GM06990 (cell line): ENCODE measurements at regions not wholly inside any gene's neighbourhood (a gene's known extent, or its start where the extent isn't known, plus 50 kb on each side); places are given as distances from the start of the nearest gene placed in this dataset.

ENCODE experiments used
- DNase-seq: peaks from one replicate; pipeline ENCODE4 v3.0.0-alpha.2; 2011; ENCODE audit not compliant: insufficient read length; ENCODE audit errors: extremely low read depth
- H3K27me3 ChIP-seq: replicated peaks from 2 replicates; pipeline ENCODE4 v1.6.0; 2011; ENCODE audit warnings: low read length; ENCODE audit not compliant: control insufficient read depth, insufficient read depth
- H3K36me3 ChIP-seq: 2 replicates; pipeline ENCODE4 v1.5.1; 2011; ENCODE audit warnings: low read length; ENCODE audit not compliant: control insufficient read depth, insufficient read depth
- H3K4me3 ChIP-seq: replicated peaks from 2 replicates; pipeline ENCODE4 v1.5.1; 2011; ENCODE audit warnings: low read depth, mild to moderate bottlenecking, control low read depth, low read length
- CTCF ChIP-seq: IDR thresholded peaks from 2 replicates; pipeline ENCODE4 v1.5.1; 2011; ENCODE audit warnings: low read length, control low read depth, mild to moderate bottlenecking, inconsistent platforms; ENCODE audit not compliant: insufficient read depth, poor library complexity, severe bottlenecking

- Histone ChIP-seq H3K27me3 (no peaks in the 10 kb centered on the region), H3K36me3 (no peaks in the 10 kb centered on the region), H3K4me3 (no peak overlapping the region)
- DNase-seq: no peak
- TF ChIP-seq CTCF: no peak
Observed at GRCh38 chr21:39079617-39080016, 103.6 kb downstream of the PSMG1 start.

- no peaks in the 10 kb centered on the region for H3K36me3 ChIP-seq
- no peak for TF ChIP-seq CTCF
Observed at GRCh38 chr21:39078322-39079065, 104.8 kb downstream of the PSMG1 start.

GRCh38 chr21:39077876-39078275 is 105.4 kb downstream of the PSMG1 start:
- TF ChIP-seq CTCF: no peak
- Histone ChIP-seq H3K36me3 (no peaks in the 10 kb centered on the region), H3K4me3 (no peak overlapping the region), H3K27me3 (no peaks in the 10 kb centered on the region)
- no peak for DNase-seq

More at GRCh38 chr21:39078322-39079065, 104.8 kb downstream of the PSMG1 start:
- DNase-seq: no peak
- no peak overlapping the region for H3K4me3 ChIP-seq
- no peaks in the 10 kb centered on the region for H3K27me3 ChIP-seq

GRCh38 chr21:39074508-39074907 is 108.7 kb downstream of the PSMG1 start:
- Histone ChIP-seq H3K36me3 (no peaks in the 10 kb centered on the region), H3K4me3 (no peak overlapping the region), H3K27me3 (no peaks in the 10 kb centered on the region)
- no peak for DNase-seq
- no peak for TF ChIP-seq CTCF

GRCh38 chr21:39073717-39074116 is 109.5 kb downstream of the PSMG1 start:
- no peak overlapping the region for H3K4me3 ChIP-seq
- no peaks in the 10 kb centered on the region for H3K27me3 ChIP-seq
- DNase-seq: no peak
- H3K36me3 ChIP-seq: no peaks in the 10 kb centered on the region
- TF ChIP-seq CTCF: no peak
